ENCODE measurements at regions not wholly inside any gene's neighbourhood (a gene's known extent, or its start where the extent isn't known, plus 50 kb on each side); places are given as distances from the start of the nearest gene placed in this dataset.

DNA sequence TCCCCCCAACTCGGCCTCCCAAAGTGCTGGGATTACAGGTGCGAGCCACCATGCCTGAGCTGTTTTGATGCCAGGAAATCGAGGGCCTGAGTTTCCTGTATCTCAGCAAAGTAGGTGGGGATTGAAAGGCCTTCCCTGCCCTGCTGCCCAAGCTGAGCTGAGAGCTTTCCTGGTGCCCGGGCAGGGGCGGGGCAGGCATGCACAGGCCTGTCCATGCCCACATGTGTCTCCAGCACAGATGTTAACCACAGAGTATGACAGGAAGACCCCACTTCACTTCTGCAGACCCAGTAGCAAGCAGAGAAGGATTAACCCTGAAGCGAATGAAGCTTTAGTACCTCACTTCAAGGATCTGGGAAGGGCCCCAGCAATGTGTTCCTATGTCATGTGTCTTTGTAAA lies 66.0 kb downstream of the GPR6 start:
- Histone ChIP-seq H3K27me3 (replicated peaks; ENCODE audit: insufficient read depth) (no peaks in the 10 kb centered on the region), H3K27ac (no peak overlapping the region), H3K9me3 (no peaks in the 10 kb centered on the region), H3K4me3 (no peak overlapping the region), H3K4me1 (replicated peaks) (no peaks in the 10 kb centered on the region), H3K36me3 (no peaks in the 10 kb centered on the region)
- intact Hi-C loops (cut with DNase I), result no loop called here
- TF ChIP-seq POLR2A (IDR thresholded peaks at IDR 0.05), result no peak
- TF ChIP-seq, protein P1, sequence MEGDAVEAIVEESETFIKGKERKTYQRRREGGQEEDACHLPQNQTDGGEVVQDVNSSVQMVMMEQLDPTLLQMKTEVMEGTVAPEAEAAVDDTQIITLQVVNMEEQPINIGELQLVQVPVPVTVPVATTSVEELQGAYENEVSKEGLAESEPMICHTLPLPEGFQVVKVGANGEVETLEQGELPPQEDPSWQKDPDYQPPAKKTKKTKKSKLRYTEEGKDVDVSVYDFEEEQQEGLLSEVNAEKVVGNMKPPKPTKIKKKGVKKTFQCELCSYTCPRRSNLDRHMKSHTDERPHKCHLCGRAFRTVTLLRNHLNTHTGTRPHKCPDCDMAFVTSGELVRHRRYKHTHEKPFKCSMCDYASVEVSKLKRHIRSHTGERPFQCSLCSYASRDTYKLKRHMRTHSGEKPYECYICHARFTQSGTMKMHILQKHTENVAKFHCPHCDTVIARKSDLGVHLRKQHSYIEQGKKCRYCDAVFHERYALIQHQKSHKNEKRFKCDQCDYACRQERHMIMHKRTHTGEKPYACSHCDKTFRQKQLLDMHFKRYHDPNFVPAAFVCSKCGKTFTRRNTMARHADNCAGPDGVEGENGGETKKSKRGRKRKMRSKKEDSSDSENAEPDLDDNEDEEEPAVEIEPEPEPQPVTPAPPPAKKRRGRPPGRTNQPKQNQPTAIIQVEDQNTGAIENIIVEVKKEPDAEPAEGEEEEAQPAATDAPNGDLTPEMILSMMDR (IDR thresholded peaks at IDR 0.05), result no peak
- TF ChIP-seq POLR2AphosphoS5 (IDR thresholded peaks at IDR 0.05), result no peak
- WGBS, result 78% methylated on average over 6 of the region's 6 CpGs
- DNase-seq (ENCODE audit: low spot score), result no peak

DNA sequence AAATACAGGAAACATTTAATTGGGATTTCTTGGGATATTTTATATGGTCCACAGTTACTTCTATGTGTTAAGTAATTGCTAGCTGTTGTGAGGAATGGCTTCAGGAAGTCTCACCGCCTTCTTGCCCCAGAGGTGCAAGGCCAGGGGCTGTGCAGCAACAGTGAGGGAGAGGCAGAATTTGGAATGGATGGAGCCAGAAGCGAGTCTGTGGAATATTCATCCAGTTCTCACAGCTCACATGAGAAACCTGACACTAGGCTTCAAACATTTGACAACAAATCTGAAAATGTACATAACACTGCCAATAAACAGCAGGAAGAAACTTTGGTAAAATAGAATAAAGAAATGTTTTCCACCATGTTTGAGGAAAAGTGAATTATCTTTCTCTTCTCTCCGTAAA lies 66.5 kb downstream of the GPR6 start:
- Histone ChIP-seq H3K36me3 (no peaks in the 10 kb centered on the region), H3K27ac (no peak overlapping the region), H3K9me3 (no peaks in the 10 kb centered on the region), H3K27me3 (replicated peaks; ENCODE audit: insufficient read depth) (no peaks in the 10 kb centered on the region), H3K4me3 (no peak overlapping the region), H3K4me1 (replicated peaks) (no peaks in the 10 kb centered on the region)
- 84% methylated on average over 3 of the region's 3 CpGs for WGBS
- intact Hi-C loops (cut with DNase I), result no loop called here
- DNase-seq (ENCODE audit: low spot score), result no peak
- TF ChIP-seq POLR2AphosphoS5 (IDR thresholded peaks at IDR 0.05) (no peak), POLR2A (IDR thresholded peaks at IDR 0.05) (no peak)
- TF ChIP-seq, protein P1 (IDR thresholded peaks at IDR 0.05), result no peak

DNA sequence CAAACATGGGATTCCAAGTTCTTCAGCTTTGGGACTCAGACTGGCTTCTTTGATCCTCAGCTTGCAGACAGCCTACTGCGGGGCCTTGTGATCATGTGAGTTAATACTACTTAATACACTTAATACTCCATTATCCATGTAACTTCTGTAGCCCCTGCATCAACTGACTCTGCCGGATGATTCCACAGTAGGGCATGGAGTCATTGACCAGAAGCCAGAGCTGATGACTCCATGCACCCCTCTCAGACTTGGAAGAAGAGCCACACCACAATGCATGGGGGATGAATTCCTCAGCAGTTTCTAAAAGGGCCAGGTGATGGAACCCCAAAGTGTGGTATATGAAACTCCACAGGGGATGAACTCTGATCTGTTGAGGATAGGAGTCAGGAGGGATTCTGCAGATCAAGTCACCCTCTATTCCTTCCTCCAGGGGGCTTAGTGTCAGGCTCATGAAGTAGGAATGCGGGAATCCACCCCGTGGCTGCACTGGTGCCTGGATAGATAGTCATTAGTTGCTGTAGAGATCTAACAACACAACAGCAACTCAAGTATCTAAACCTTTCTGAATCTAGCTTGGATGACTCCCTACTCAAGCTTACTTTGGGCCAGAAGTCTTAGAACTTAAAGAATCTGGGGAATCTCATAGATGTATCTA lies 70.2 kb downstream of the GPR6 start:
- TF ChIP-seq, protein P1 (IDR thresholded peaks at IDR 0.05), result no peak
- no peak for TF ChIP-seq POLR2AphosphoS5 (IDR thresholded peaks at IDR 0.05)
- no peak for TF ChIP-seq POLR2A (IDR thresholded peaks at IDR 0.05)
- Histone ChIP-seq H3K4me3 (no peak overlapping the region), H3K36me3 (no peaks in the 10 kb centered on the region), H3K9me3 (no peaks in the 10 kb centered on the region), H3K27me3 (replicated peaks; ENCODE audit: insufficient read depth) (no peaks in the 10 kb centered on the region), H3K27ac (no peak overlapping the region), H3K4me1 (replicated peaks) (no peaks in the 10 kb centered on the region)
- WGBS, result 88% methylated on average over 4 of the region's 4 CpGs
- no peak for DNase-seq (ENCODE audit: low spot score)
- intact Hi-C loops (cut with DNase I), result no loop called here

DNA sequence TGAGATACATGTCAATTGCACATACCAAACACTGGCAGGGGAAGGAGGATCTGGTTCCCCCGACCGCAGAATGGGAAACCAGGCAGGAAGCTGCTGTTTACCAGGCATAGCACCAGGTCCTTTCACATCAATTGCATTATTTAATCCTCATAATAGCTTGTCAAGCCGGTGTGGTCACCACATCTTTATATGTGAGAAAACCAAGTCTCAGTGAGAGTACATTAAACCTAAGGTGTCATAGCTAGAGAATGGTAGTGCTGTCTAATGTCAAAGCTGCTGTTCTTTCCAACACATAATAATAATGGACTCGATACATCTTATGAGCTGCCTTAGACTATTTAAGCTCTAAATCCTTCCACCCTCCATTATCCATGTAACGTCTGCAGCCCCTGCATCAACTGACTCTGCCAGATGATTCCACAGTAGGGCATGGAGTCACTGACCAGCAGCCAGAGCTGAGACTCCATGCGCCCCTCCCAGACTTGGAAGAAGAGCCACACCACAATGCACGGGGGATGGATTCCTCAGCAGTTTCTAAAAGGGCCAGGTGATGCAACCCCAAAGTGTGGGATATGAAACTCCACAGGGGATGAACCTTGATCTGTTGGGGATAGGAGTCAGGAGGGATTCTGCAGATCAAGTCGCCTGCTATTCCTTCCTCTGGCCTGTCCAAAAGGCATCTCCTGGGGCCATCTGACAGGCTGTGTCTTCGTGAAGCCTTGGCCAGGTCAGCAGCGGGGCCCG lies 71.8 kb downstream of the GPR6 start:
- H3K4me3 ChIP-seq, result no peak overlapping the region
- DNase-seq (ENCODE audit: low spot score), result no peak
- 76% methylated on average over 11 of the region's 11 CpGs for WGBS
- H3K36me3 ChIP-seq, result no peaks in the 10 kb centered on the region
- TF ChIP-seq, protein P1 (IDR thresholded peaks at IDR 0.05), result no peak
- no peak for TF ChIP-seq POLR2AphosphoS5 (IDR thresholded peaks at IDR 0.05)
- TF ChIP-seq POLR2A (IDR thresholded peaks at IDR 0.05), result no peak
- no peak overlapping the region for H3K27ac ChIP-seq
- no peaks in the 10 kb centered on the region for H3K4me1 ChIP-seq (replicated peaks)
- H3K27me3 ChIP-seq (replicated peaks; ENCODE audit: insufficient read depth), result no peaks in the 10 kb centered on the region
- H3K9me3 ChIP-seq, result no peaks in the 10 kb centered on the region
- intact Hi-C loops (cut with DNase I), result no loop called here
